GM21737 (cell line): ENCODE measurements at regions not wholly inside any gene's neighbourhood (a gene's known extent, or its start where the extent isn't known, plus 50 kb on each side); places are given as distances from the start of the nearest gene placed in this dataset.
"Not testable (repeated sequence)": the region's sequence is repeated elsewhere in the genome, so short reads cannot be mapped to it uniquely, and the experiment has no call there.

Experiments
- ATAC-seq: cut with Tn5 transposase; IDR thresholded peaks from one replicate; pipeline ENCODE4 v1.9.1; 2021; ENCODE audit warnings: mild to moderate bottlenecking, moderate library complexity; ENCODE audit not compliant: unreplicated experiment

- ATAC-seq: peak; percentile 64
Observed at GRCh38 chr2:67616749-67617148, 219.6 kb downstream of the ETAA1 start.

DNA sequence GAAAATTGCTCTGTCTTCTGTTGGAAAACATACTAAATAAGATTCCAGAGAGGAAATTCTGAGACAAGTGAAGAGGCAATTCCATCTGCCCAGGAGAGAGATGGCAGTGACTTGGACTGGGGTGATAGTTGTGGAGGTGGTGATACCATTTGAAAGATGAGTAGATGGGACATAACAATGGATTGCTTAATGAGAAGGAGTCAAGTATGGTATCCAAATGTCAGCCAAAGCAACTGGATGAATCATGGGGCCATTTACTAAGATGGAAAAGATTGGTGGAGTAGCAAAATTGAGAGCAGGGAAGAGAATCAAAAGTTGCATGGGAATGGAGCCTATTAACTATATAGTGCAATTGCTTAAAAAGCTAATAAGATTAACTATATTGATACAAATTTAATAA is 222.1 kb downstream of the ETAA1 start:
- no peak for ATAC-seq

GRCh38 chr2:67623741-67624140 is 226.6 kb downstream of the ETAA1 start:
- ATAC-seq: not testable (repeated sequence)

DNA sequence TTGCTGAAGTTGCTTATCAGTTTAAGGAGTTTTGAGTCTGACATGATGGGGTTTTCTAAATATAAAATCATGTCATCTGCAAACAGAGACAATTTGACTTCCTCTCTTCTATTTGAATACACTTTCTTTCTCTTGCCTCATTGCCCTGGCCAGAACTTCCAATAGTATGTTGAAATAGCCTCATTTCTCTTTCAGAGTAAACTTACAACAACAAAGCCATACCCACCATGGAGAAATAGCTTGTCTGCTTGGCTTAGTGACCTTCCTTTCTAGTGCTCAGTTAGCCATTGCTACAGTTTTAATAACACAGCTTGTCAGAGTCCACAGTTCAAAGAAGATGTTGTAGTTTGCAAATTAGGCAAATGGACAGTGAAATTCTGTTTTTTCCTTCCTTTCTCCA is 228.0 kb downstream of the ETAA1 start:
- ATAC-seq: no peak

DNA sequence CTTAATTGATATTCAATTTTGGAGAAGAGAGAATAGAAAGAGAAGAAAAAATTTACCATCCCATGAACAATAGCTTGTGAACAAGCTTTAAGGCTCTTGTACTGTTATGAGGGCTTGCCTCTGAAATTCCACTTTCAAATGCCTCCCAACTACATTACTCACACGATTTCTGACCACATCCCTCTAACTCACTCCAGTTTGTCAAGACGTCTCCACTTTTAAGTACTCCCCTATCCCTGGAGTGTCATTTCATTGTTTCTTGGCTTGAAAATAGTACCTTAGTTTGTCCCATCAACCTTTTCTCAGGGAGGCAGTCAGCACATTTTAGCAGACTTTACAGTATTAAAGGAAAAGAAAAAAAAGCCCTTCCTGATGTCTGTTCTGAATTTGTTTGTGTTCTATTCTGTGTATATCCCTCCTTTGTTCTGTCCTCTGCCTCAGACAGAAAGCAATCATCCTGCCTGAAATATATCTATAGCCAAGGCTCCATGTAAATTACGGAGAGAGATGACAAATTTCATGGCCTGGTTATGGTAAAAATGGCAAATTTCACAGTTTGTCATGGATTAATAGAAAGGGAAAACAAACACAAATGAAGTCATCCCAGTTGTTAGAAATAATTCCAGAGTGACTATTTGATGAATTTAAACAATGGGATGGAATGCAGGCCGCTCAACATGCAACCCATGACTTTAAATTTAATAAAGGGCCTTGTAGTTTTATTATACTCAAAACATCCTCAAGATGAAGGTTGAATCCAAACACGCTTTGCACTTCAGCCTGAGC is 228.8 kb downstream of the ETAA1 start:
- no peak for ATAC-seq

- no peak for ATAC-seq
Observed at GRCh38 chr2:67626656-67627055, 229.5 kb downstream of the ETAA1 start.

- ATAC-seq: no peak
Observed at GRCh38 chr2:67627456-67628207, 230.5 kb downstream of the ETAA1 start.

DNA sequence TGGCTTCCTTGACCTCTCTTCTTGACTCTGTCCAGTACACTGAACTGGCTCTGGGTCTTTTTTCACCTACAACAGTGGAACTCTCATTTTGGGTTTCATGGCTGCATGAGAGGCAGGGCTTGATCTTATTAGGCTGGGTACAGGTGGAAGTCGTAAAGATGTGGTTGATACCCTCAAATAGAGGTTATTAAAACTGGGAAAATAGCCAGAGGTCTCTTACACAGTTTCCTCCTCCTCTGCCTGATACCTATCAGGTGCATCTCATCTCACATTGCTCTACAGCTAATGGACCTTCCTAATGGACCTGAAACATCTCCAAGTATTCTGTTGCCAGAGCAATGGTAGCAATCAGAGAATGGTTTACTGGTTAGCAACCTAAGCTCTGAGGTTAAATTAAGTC is 231.8 kb downstream of the ETAA1 start:
- no peak for ATAC-seq

GRCh38 chr2:67631483-67631882 is 234.3 kb downstream of the ETAA1 start:
- ATAC-seq: no peak

DNA sequence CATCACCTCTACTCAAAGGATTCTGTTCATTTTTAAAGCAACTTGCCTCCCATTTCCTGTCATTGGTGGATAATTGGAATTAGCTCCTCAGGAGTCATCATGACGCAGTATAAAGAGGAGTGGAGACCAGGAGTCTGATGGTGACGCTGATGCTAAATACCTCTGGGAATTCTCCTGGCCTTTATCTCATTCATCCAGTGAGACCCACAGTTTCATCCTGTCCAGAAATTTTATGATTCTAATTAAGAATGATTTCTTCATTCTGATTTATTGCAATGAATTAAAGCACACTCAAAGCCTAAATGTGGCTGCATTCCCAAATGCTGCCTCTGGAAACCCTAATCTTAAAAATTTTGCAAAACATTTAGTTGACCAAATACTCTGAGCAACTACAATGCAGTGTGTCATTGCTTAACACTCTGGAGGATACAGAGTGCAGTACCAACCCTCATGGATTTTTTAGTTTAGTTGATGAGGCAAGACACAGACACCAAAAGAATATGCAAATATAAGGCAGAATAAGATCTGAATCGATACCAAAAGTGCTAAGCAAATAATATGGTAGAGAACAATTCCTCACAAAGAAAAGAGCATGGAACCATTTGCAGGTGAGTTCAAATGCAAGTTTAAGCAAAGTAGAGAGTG is 236.2 kb downstream of the ETAA1 start:
- ATAC-seq: no peak

DNA sequence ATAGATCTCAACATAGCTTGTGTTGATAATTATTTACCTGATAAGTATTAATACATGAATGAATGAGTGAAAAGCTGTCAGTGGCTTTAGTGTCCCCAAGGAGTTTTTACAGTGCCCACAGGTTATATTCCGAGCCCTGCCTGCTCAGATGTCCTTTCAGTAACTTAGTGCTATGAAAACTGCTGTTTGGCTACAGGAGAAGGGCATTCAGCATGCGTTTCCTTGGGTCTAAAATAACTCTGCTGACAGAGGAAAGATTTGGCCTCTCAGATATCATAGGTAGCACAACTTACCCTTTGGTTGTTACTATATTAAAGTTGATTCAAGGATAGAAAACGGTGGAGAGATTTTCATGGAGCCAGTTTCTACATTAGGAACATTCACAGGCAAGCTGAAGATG is 241.0 kb downstream of the ETAA1 start:
- ATAC-seq: no peak

DNA sequence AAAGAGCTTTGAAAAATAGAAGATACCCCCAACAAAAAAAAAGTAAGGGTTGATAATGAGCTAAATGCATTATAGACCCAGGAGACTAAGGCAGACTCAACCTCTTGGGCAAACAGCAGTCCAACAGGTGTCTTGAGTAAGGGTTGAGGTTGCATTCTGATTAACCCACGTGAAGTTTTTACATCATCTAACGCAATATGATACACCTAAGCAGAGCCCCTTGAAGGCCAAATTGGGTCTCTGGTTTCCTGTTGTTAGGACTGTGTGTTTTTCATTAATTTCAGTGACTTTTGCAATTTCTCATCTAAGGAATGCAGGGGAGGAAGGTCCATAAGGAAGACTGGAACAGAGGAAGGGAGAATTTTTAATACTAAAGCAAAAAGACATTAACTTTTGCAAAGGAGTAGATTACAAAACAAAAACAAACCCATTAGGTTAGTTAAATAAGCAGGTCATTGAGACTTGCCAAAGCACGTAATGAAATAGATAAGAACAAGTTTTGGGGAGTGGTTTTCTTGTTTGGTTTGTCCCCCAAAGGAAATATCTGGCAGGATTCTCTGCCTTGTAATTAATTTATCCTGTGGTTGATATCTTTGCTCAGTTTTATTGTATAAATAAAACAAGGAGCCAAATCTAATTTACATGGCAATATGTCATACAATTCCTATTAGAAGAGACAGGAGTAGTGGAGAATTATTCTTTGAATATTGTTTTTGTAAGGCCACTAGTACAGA is 244.3 kb downstream of the ETAA1 start:
- no peak for ATAC-seq

DNA sequence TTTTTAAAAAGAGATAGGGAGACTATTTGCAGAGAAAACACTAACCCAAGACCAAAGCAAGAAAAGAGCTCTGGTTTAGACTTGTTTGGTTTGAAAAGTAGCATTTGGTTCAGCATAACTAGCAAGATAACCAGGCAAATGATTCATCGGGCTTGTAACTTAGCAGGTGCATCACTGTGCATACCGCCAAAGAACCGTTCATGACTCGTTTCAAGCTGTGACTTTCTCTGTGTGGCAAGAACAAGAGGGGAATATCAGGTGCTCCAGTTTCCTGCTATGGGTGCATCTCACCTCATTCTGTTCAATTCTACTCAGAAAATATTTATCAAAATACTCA is 244.9 kb downstream of the ETAA1 start:
- ATAC-seq: no peak

GRCh38 chr2:67642961-67643360 is 245.8 kb downstream of the ETAA1 start:
- ATAC-seq: no peak

DNA sequence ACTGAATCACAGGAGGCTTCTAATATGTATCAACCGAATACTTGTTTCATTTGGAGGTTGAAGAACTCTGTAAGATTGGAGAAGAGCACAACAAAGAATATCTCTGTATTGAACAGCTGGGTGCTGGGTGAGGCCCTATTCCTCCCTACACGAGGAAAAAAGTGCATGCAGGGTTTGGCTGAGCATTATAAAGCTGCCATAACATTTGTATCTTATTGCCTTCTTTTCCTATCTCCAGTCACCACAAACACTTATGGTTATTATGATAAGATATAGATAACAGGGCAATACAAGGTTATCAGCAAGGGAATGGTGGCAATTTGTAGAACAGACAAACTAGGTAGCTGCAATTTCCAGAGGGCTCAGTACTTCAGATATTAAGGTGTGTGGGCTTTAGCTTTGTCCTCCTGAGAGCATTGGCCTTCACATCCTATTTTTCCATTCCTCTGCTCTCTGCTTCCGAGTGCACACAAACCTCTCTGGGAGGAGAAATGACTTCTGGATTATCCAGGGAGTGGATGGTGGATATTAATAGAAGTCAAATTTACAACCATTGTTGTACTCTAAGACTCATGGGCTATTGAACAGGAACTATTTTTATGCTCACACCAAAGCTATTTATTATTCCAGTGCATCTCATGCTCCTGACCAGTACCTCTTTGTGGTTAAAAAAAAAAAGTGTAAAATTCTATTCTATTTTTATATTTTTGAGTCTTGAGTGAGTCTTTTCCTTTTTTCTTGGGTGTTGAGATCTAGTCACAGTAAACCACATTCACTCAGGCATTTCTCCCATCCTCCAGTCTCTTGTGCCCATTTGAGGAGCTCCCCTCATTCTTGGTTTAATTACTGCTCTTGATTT is 248.4 kb downstream of the ETAA1 start:
- ATAC-seq: no peak

DNA sequence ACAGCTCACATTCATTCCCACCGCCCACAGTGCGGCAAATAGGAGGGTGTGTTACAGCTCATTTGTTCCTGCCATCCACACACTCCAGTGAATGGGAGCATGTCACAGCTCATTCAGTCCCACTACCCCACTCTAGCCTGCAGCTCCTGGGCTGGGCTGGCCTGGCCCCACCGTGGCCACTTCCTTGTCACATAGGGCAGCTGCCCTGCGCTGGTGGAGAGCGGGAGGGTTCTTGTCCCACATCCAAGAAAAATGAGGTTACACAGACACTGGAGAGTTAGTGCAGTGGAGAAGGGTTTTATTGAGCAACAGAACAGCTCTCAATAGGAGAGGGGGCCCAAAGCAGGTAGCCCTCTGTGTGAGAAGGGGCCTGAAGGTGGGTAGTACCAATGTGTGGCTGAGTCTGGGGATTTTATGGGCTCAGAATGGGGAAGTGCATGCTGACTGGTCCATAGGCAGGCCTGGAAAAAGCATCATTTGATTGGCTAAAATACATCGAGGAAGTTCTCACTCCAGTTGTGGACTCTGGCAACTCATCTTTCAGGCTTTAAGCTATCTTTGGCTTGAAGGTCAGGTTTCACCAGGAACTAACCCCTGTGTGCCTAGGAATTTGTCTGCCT is 249.7 kb downstream of the ETAA1 start:
- no peak for ATAC-seq

DNA sequence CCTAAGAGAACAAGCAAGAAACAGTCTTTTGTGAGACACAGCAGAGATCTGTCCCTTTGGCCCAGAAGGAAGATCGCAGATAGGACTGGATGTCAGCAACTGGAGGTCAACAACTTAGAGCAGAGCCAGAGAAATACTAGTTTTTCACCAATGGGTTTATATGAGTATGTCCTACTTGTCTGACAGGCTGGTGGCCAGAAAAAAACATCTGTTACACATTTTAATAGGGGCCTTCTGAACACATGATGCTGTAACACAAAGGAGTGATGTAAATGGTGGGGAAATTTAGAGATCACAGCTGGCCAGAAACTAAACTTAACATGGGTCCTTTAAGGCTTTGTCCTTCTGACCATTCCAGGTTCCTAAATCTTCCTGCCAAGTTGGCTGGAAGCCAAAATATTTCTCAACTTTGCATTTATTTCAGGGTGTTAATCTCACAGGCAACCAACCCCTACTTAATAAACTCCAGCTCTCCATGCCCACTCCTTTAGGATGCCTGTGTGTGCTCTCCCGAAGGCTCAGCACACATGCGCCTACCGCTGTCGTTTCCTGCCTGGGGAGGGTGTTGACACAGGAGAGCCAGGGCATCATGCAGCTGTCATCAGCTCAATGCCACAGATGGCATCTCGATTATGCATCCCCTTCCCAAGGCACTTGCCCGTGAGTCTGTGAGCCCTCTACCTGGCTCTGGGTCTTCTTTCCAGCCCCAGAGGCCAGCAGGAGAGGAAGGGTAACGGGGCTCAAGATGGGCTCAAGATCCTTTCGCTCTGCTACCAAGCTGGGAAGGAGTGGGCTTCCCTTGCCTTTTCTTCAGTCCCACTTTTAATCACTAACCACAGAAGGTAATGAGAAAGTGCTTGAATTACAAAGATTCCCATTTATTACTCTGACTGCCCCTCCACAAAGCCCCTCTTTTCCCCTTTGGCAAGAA is 252.5 kb downstream of the ETAA1 start:
- no peak for ATAC-seq

DNA sequence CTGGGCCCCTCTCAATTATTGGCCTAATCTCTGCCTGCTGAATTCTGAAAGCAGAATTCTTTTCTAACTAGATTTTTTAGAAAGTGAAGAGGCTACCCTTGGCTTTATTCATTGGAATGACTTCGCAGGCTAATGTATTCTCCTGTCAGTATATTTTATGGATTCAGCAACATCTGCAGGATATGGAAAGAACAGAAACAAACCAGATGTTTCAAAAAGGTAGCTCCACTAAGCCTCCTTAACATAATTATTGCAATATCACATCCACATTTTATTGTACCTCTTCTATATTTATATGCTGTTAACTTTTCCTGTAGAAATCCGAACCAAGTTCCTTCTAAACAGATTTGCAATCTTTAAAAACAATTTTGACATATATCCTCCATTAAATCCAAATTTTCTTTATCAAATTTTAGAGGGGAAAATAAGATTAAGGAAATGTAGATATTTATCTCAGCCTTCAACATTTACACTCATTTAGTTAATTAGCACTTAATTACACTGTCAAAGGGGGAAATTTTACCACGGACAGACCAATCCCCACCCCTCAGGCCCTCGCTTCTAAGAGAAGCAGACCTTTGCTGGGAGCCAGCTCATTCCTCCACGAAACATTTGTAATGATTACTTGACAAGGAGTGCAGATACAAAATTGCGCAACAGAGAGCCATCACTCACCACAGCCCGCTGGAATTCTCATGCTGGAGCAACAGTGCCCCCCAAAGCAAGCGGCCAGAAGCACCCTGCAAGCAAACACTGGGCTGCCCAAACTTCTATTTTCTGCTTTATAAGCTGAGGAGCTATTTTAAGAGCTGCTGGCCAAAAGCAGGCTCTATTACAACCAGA is 253.4 kb downstream of the ETAA1 start:
- ATAC-seq: no peak
